BE2C (cell line): ENCODE measurements at regions not wholly inside any gene's neighbourhood (a gene's known extent, or its start where the extent isn't known, plus 50 kb on each side); places are given as distances from the start of the nearest gene placed in this dataset.

Source experiments
- DNase-seq: peaks from one replicate; pipeline ENCODE4 v3.0.0-alpha.2; 2020
- H3K27me3 ChIP-seq: fragments of 250-450 bp; sonication (Bioruptor Pico); 2 replicates; pipeline ENCODE4 v1.5.1; 2020; ENCODE audit warnings: mild to moderate bottlenecking
- H3K36me3 ChIP-seq: fragments of 250-450 bp; sonication (Bioruptor Pico); 2 replicates; pipeline ENCODE4 v1.5.1; 2020; ENCODE audit warnings: mild to moderate bottlenecking
- H3K4me1 ChIP-seq: fragments of 250-450 bp; sonication (Bioruptor Pico); 2 replicates; pipeline ENCODE4 v1.5.1; 2020
- H3K4me3 ChIP-seq: 2 replicates; pipeline ENCODE4 v1.5.1; 2011; ENCODE audit warnings: low read depth, low read length
- H3K9me3 ChIP-seq: fragments of 250-450 bp; sonication (Bioruptor Pico); 2 replicates; pipeline ENCODE4 v1.5.1; 2020
- CTCF ChIP-seq: IDR thresholded peaks from 2 replicates; pipeline ENCODE4 v1.5.1; 2012; ENCODE audit warnings: mild to moderate bottlenecking, low read depth, low read length

DNA sequence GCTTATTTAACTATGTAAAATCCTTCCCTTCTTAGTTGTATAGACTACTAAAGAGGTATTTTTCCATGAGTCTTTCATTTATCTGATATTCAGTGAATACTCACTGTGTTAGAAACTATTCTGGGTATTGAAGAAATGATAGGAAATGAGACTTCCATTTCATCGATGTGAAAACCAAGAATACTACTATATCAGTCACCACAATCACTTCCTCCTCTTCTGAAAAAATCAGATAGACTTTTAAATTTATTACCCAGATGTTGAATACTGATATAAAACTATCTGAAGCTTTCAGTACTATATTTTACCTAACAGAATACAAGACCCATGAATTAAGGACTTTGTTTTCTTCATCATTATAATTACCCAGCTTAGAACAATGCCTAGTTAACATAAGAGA, 1801.1 kb upstream of the CELF4 start:
- Histone ChIP-seq H3K9me3 (no peaks in the 10 kb centered on the region), H3K36me3 (no peaks in the 10 kb centered on the region), H3K4me1 (no peaks in the 10 kb centered on the region), H3K27me3 (no peaks in the 10 kb centered on the region), H3K4me3 (no peak overlapping the region)
- DNase-seq: no peak
- TF ChIP-seq CTCF: no peak

DNA sequence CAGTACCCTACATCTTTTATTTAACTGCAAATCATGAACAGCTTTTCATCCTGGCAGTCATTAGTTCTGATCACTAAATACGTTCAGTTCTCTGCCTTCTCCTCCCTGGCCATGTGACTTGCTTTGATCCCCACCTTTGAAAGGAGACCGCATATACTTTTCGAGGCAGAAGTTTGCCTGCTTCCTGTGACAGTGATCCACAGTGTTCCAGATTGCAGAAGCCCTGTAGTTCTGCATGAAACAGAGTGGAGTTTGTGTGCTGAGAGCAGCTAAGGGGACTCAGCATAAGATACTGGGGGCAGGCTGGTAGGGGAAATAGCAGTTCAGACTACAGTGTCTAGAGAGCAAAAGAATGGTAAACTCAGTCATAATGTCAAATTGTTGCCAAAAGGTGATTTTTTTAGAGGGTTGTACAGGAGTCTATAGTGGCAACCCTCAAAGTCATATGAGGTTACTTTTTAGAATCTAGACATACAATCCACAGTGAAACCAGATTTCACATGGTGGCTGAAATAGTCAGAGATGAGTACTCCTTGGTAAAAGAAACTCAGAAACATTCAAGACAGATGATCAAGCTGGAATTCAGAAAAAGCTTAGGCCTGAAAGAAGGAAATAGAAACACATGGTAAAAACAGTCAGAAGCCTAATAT, 1800.4 kb upstream of the CELF4 start:
- H3K9me3 ChIP-seq: no peaks in the 10 kb centered on the region
- no peaks in the 10 kb centered on the region for H3K36me3 ChIP-seq
- H3K4me3 ChIP-seq: no peak overlapping the region
- no peak for TF ChIP-seq CTCF
- no peaks in the 10 kb centered on the region for H3K4me1 ChIP-seq
- DNase-seq: no peak
- no peaks in the 10 kb centered on the region for H3K27me3 ChIP-seq

GRCh38 chr18:39360072-39360471, 1794.5 kb upstream of the CELF4 start:
- no peaks in the 10 kb centered on the region for H3K9me3 ChIP-seq
- no peaks in the 10 kb centered on the region for H3K27me3 ChIP-seq
- no peak for DNase-seq
- no peaks in the 10 kb centered on the region for H3K36me3 ChIP-seq
- H3K4me1 ChIP-seq: no peaks in the 10 kb centered on the region
- TF ChIP-seq CTCF: no peak
- no peak overlapping the region for H3K4me3 ChIP-seq

DNA sequence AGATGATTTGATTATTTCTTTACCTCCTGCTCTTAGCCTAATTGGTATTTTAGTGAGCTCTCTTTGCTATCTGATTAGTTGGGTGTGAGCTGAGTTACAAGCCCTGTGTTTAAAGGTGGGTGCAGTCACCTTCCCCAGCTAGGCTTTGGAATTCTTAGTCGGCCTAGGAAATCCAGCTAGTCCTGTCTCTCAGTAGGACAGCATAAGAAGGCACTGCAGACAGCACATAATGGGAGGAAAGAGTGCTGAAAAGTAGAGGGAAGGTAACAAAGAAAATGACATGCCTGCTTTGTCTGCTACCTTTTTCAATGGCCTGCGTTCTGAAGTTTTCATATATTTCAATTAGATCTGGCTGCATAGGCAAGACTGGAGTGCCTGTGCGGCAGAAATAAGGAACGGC, 1794.0 kb upstream of the CELF4 start:
- Histone ChIP-seq H3K4me1 (no peaks in the 10 kb centered on the region), H3K27me3 (no peaks in the 10 kb centered on the region), H3K4me3 (no peak overlapping the region), H3K9me3 (no peaks in the 10 kb centered on the region), H3K36me3 (no peaks in the 10 kb centered on the region)
- TF ChIP-seq CTCF: no peak
- no peak for DNase-seq

GRCh38 chr18:39350945-39351344, 1785.3 kb upstream of the CELF4 start:
- Histone ChIP-seq H3K4me3 (no peak overlapping the region), H3K9me3 (no peaks in the 10 kb centered on the region), H3K27me3 (no peaks in the 10 kb centered on the region), H3K4me1 (no peaks in the 10 kb centered on the region), H3K36me3 (no peaks in the 10 kb centered on the region)
- no peak for TF ChIP-seq CTCF
- no peak for DNase-seq

GRCh38 chr18:39349801-39350200, 1784.2 kb upstream of the CELF4 start:
- Histone ChIP-seq H3K36me3 (no peaks in the 10 kb centered on the region), H3K9me3 (no peaks in the 10 kb centered on the region), H3K27me3 (no peaks in the 10 kb centered on the region), H3K4me1 (no peaks in the 10 kb centered on the region), H3K4me3 (no peak overlapping the region)
- TF ChIP-seq CTCF: no peak
- no peak for DNase-seq
